ENCODE measurements at regions not wholly inside any gene's neighbourhood (a gene's known extent, or its start where the extent isn't known, plus 50 kb on each side); places are given as distances from the start of the nearest gene placed in this dataset.

GRCh38 chr1:29821605-29822004 is 585.3 kb downstream of the PTPRU start:
- no peak for DNase-seq
- H3K4me1 ChIP-seq = no peaks in the 10 kb centered on the region
- TF ChIP-seq CTCF (IDR thresholded peaks at IDR 0.05) = no peak
- H3K9me3 ChIP-seq = no peaks in the 10 kb centered on the region
- intact Hi-C loops (cut with DNase I; ENCODE audit: low total_unique reads) = no loop called here
- no peak overlapping the region for H3K4me3 ChIP-seq
- no peak overlapping the region for H3K27ac ChIP-seq
- H3K36me3 ChIP-seq = no peaks in the 10 kb centered on the region
- H3K27me3 ChIP-seq = peaks cover 0 to 28% of the 10 kb centered on the region in 2 donors

- intact Hi-C loops (cut with DNase I; ENCODE audit: low total_unique reads) = no loop called here
- no peak for TF ChIP-seq CTCF (IDR thresholded peaks at IDR 0.05)
- no peak overlapping the region for H3K4me3 ChIP-seq
- H3K27me3 ChIP-seq = peaks cover 0 to 22% of the 10 kb centered on the region in 2 donors
- no peaks in the 10 kb centered on the region for H3K4me1 ChIP-seq
- no peaks in the 10 kb centered on the region for H3K9me3 ChIP-seq
- no peak overlapping the region for H3K27ac ChIP-seq
- H3K36me3 ChIP-seq = no peaks in the 10 kb centered on the region
- peak in 1 of 2 donors; percentile 19 for DNase-seq
These were observed 584.1 kb downstream of the PTPRU start for GRCh38 chr1:29820401-29820800.

GRCh38 chr1:29812408-29813135 is 576.2 kb downstream of the PTPRU start:
- Histone ChIP-seq H3K27ac (no peak overlapping the region), H3K4me1 (no peaks in the 10 kb centered on the region), H3K9me3 (no peaks in the 10 kb centered on the region), H3K27me3 (peaks cover 0 to 16% of the 10 kb centered on the region in 2 donors), H3K4me3 (no peak overlapping the region), H3K36me3 (no peaks in the 10 kb centered on the region)
- intact Hi-C loops (cut with DNase I; ENCODE audit: low total_unique reads) = no loop called here
- peak in 1 of 2 donors; percentile 25 for DNase-seq
- TF ChIP-seq CTCF (IDR thresholded peaks at IDR 0.05) = no peak

- no peak overlapping the region for H3K4me3 ChIP-seq
- H3K27ac ChIP-seq = no peak overlapping the region
- no peaks in the 10 kb centered on the region for H3K9me3 ChIP-seq
- intact Hi-C loops (cut with DNase I; ENCODE audit: low total_unique reads) = no loop called here
- H3K27me3 ChIP-seq = peaks cover 0 to 16% of the 10 kb centered on the region in 2 donors
- TF ChIP-seq CTCF (IDR thresholded peaks at IDR 0.05) = no peak
- H3K36me3 ChIP-seq = no peaks in the 10 kb centered on the region
- peak in 1 of 2 donors; percentile 57 for DNase-seq
- H3K4me1 ChIP-seq = no peaks in the 10 kb centered on the region
These were observed 575.5 kb downstream of the PTPRU start for GRCh38 chr1:29811727-29812407.

- peak in 1 of 2 donors; percentile 20 for DNase-seq
- Histone ChIP-seq H3K4me3 (no peak overlapping the region), H3K9me3 (no peaks in the 10 kb centered on the region), H3K27ac (no peak overlapping the region), H3K27me3 (peaks cover 0 to 16% of the 10 kb centered on the region in 2 donors), H3K36me3 (no peaks in the 10 kb centered on the region), H3K4me1 (no peaks in the 10 kb centered on the region)
- intact Hi-C loops (cut with DNase I; ENCODE audit: low total_unique reads) = no loop called here
- no peak for TF ChIP-seq CTCF (IDR thresholded peaks at IDR 0.05)
These were observed 574.9 kb downstream of the PTPRU start for GRCh38 chr1:29811247-29811646.

Measured in tibial artery (tissue), 4 donors.